ENCODE measurements at regions not wholly inside any gene's neighbourhood (a gene's known extent, or its start where the extent isn't known, plus 50 kb on each side); places are given as distances from the start of the nearest gene placed in this dataset.

DNA sequence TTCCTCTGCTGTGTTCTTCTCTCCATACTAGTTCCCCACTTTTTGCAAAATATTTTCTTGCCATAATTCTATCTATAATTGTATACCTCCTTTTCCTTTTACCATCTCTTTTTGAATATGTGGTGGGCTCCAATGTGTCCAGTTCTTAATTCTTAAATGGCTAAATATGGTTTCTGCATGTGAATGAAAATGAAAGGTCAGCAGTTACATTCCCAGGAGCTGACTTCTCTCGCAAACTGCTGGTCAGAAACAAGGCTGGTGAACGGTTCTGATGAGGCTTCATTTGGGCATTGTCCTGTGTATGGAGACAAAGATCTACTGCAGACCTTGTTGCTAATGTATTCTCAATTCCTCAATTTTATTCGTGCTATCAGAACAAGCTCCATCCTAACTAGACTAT, 309.2 kb downstream of the SNX13 start:
- no peak overlapping the region for H3K27ac ChIP-seq
- intact Hi-C loops (cut with DNase I; ENCODE audit: low total_unique reads) (no loop called here), in situ Hi-C loops (cut with MboI; ENCODE audit: low sequenced_read_pairs in 4 of 4) (loop anchor here in 1 of 4 donors (25.0 kb wide), 1 partner anchor 644 kb away; no protein-coding TSS in a partner anchor)
- no peak overlapping the region for H3K4me3 ChIP-seq
- no peaks in the 10 kb centered on the region for H3K27me3 ChIP-seq
- DNase-seq, result no peak
- H3K36me3 ChIP-seq, result no peaks in the 10 kb centered on the region
- no peaks in the 10 kb centered on the region for H3K9me3 ChIP-seq
- no peak for ATAC-seq
- TF ChIP-seq POLR2A (IDR thresholded peaks at IDR 0.05), result no peak
- TF ChIP-seq, protein P1, sequence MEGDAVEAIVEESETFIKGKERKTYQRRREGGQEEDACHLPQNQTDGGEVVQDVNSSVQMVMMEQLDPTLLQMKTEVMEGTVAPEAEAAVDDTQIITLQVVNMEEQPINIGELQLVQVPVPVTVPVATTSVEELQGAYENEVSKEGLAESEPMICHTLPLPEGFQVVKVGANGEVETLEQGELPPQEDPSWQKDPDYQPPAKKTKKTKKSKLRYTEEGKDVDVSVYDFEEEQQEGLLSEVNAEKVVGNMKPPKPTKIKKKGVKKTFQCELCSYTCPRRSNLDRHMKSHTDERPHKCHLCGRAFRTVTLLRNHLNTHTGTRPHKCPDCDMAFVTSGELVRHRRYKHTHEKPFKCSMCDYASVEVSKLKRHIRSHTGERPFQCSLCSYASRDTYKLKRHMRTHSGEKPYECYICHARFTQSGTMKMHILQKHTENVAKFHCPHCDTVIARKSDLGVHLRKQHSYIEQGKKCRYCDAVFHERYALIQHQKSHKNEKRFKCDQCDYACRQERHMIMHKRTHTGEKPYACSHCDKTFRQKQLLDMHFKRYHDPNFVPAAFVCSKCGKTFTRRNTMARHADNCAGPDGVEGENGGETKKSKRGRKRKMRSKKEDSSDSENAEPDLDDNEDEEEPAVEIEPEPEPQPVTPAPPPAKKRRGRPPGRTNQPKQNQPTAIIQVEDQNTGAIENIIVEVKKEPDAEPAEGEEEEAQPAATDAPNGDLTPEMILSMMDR (IDR thresholded peaks at IDR 0.05 in 4 of 5, conservative IDR thresholded peaks at IDR 0.05 in 1 of 5), result no peak
- H3K4me1 ChIP-seq, result no peaks in the 10 kb centered on the region

DNA sequence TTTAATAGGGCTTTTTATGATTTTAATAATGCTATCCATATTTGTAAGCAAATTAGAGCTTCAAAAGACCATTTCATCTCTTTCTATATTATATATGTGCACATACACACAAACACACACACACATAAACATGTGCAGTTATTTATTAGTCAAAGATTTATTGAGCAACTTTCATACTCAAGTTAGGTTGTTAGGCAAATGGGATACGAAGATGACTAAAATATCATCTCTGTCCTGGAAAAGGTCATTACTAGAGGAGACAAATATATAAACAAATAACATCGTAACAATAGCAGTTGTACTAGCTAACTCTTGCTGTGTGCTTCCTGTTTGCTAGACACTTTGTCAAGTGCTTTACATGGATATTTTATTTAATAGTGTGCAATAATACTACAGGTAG, 307.9 kb downstream of the SNX13 start:
- no peak overlapping the region for H3K4me3 ChIP-seq
- H3K36me3 ChIP-seq, result no peaks in the 10 kb centered on the region
- DNase-seq, result no peak
- H3K9me3 ChIP-seq, result no peaks in the 10 kb centered on the region
- TF ChIP-seq, protein P1 (IDR thresholded peaks at IDR 0.05 in 4 of 5, conservative IDR thresholded peaks at IDR 0.05 in 1 of 5), result no peak
- no peak for TF ChIP-seq POLR2A (IDR thresholded peaks at IDR 0.05)
- intact Hi-C loops (cut with DNase I; ENCODE audit: low total_unique reads), result no loop called here
- H3K27me3 ChIP-seq, result no peaks in the 10 kb centered on the region
- in situ Hi-C loops (cut with MboI; ENCODE audit: low sequenced_read_pairs in 4 of 4), result loop anchor here in 1 of 4 donors (25.0 kb wide), 1 partner anchor 645 kb away; no protein-coding TSS in a partner anchor
- H3K27ac ChIP-seq, result no peak overlapping the region
- ATAC-seq, result no peak
- no peaks in the 10 kb centered on the region for H3K4me1 ChIP-seq

DNA sequence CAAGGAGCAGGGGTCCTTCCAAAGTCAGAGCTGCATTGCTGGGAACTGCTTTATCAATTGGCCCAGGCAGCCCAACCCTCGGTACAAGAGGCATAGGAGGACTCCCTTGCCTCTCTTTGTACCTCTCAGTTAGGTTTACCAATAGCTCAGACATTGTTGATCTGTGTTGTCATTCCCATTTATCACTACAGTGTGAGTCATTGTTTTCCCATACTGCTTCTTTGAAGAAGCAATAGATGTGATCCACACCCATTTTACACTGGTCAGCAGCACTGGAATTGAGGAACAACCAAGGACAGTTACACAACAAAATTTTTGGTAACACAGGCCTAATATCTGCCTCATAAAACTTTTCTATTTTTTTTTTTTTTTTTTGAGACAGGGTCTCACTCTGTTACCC, 307.2 kb downstream of the SNX13 start:
- H3K4me3 ChIP-seq, result no peak overlapping the region
- TF ChIP-seq, protein P1 (IDR thresholded peaks at IDR 0.05 in 4 of 5, conservative IDR thresholded peaks at IDR 0.05 in 1 of 5), result no peak
- TF ChIP-seq POLR2A (IDR thresholded peaks at IDR 0.05), result no peak
- H3K9me3 ChIP-seq, result no peaks in the 10 kb centered on the region
- H3K27me3 ChIP-seq, result no peaks in the 10 kb centered on the region
- H3K36me3 ChIP-seq, result no peaks in the 10 kb centered on the region
- H3K4me1 ChIP-seq, result no peaks in the 10 kb centered on the region
- DNase-seq, result no peak
- in situ Hi-C loops (cut with MboI; ENCODE audit: low sequenced_read_pairs in 4 of 4) (loop anchor here in 1 of 4 donors (25.0 kb wide), 1 partner anchor 646 kb away; no protein-coding TSS in a partner anchor), intact Hi-C loops (cut with DNase I; ENCODE audit: low total_unique reads) (no loop called here)
- no peak overlapping the region for H3K27ac ChIP-seq
- ATAC-seq, result peak; percentile 41 to 50

DNA sequence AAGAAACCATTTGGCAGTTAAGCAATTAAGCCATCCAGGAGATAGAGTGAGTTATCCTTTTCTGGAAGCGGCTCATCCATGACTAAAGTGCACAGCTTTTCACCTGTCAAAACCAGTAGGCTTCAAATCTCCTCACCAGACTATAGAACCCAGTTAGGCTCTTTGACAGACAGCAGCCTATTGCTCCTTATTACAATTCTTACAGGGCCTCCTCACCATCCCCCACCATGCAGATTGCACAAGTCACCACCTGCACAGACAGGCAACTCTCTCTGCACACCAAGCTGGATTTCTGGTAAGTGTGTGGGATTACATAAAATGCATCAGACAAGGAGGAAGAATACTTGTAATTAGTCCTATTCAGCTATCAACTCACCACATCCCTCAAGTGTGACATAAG, 301.6 kb downstream of the SNX13 start:
- in situ Hi-C loops (cut with MboI; ENCODE audit: low sequenced_read_pairs in 4 of 4), result loop anchor here in 1 of 4 donors (25.0 kb wide), 1 partner anchor 651 kb away; no protein-coding TSS in a partner anchor
- Histone ChIP-seq H3K9me3 (no peaks in the 10 kb centered on the region), H3K4me1 (no peaks in the 10 kb centered on the region), H3K27ac (no peak overlapping the region), H3K36me3 (no peaks in the 10 kb centered on the region), H3K27me3 (no peaks in the 10 kb centered on the region), H3K4me3 (no peak overlapping the region)
- DNase-seq (no peak), ATAC-seq (no peak)
- TF ChIP-seq, protein P1 (IDR thresholded peaks at IDR 0.05 in 4 of 5, conservative IDR thresholded peaks at IDR 0.05 in 1 of 5), result no peak
- TF ChIP-seq POLR2A (IDR thresholded peaks at IDR 0.05), result no peak
- intact Hi-C loops (cut with DNase I; ENCODE audit: low total_unique reads), result no loop called here
